ENCODE measurements at regions not wholly inside any gene's neighbourhood (a gene's known extent, or its start where the extent isn't known, plus 50 kb on each side); places are given as distances from the start of the nearest gene placed in this dataset.
"Not testable (repeated sequence)": the region's sequence is repeated elsewhere in the genome, so short reads cannot be mapped to it uniquely, and the experiment has no call there.

DNA sequence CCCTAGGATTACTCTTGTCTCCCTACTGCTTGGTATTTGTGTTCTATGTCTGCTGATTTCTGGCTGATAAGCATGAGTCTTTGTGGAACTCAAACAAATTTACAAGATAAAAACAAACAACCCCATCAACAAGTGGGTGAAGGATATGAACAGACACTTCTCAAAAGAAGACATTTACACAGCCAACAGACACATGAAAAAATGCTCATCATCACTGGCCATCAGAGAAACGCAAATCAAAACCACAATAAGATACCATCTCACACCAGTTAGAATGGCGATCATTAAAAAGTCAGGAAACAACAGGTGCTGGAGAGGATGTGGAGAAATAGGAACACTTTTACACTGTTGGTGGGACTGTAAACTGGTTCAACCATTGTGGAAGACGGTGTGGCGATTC, 81.5 kb upstream of the GAS1 start:
- H3F3A ChIP-seq (replicated peaks; ENCODE audit: low read depth); H3K9me2 ChIP-seq (ENCODE audit: insufficient read depth); H3K4me1 ChIP-seq (ENCODE audit: insufficient read depth); H4K20me1 ChIP-seq (replicated peaks; ENCODE audit: insufficient read depth); H3K36me3 ChIP-seq (ENCODE audit: insufficient read depth); H3K79me2 ChIP-seq (replicated peaks; ENCODE audit: insufficient read depth); H3K9me3 Mint-ChIP-seq; H3K27me3 ChIP-seq (ENCODE audit: insufficient read depth); DNase-seq (ENCODE audit: low spot score); H3K27me3 Mint-ChIP-seq (ENCODE audit: insufficient read depth, low read depth, poor library complexity); H3K4me1 Mint-ChIP-seq; H3K27ac ChIP-seq (ENCODE audit: low read depth); H3K4me3 ChIP-seq; H3K36me3 Mint-ChIP-seq (ENCODE audit: low read depth); H3K4me2 ChIP-seq; ATAC-seq; H3K27ac Mint-ChIP-seq; H3K4me3 Mint-ChIP-seq; H2AFZ ChIP-seq: not testable (repeated sequence)

DNA sequence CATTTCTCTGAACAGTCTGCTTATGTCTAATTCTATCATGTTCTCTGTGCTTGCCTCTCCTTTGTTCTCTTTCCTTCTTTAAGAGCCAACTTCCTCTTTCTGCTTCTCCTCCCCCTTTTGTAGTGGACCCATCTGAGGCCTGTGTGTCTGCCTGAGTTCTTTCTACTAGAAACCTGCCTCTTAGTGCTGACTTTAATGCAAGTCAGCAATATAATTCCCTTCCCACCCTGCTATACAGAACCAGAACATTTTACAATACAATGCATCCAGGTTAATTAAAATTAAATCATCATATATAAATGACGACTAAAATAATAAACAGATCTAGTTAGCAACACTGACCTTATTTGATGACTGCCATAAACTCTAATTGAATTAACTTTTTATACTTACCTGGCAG, 82.6 kb upstream of the GAS1 start:
- Histone ChIP-seq H3K4me3 (no peak overlapping the region), H3K4me2 (no peak overlapping the region), H3K27me3 (ENCODE audit: insufficient read depth) (no peaks in the 10 kb centered on the region), H3F3A (replicated peaks; ENCODE audit: low read depth) (no peaks in the 10 kb centered on the region), H3K79me2 (replicated peaks; ENCODE audit: insufficient read depth) (peaks cover 4% of the 10 kb centered on the region; the same call in 1 of the 2 replicates), H3K36me3 (ENCODE audit: insufficient read depth) (peaks cover 2% of the 10 kb centered on the region; the same call in 1 of the 2 replicates), H4K20me1 (replicated peaks; ENCODE audit: insufficient read depth) (no peaks in the 10 kb centered on the region), H3K4me1 (ENCODE audit: insufficient read depth) (0 out of 2 replicates have a peak, but pooled peaks cover 7% of the 10 kb centered on the region), H2AFZ (no peak overlapping the region), H3K9me2 (ENCODE audit: insufficient read depth) (peaks cover 3% of the 10 kb centered on the region), H3K27ac (ENCODE audit: low read depth) (no peak overlapping the region)
- H3K9me3 Mint-ChIP-seq = peaks cover 5% of the 10 kb centered on the region; the same call in 1 of the 3 replicates
- no peak overlapping the region for H3K27ac Mint-ChIP-seq
- H3K27me3 Mint-ChIP-seq (ENCODE audit: insufficient read depth, low read depth, poor library complexity) = no peaks in the 10 kb centered on the region
- H3K36me3 Mint-ChIP-seq (ENCODE audit: low read depth) = no peaks in the 10 kb centered on the region
- H3K4me3 Mint-ChIP-seq = no peak overlapping the region
- peaks cover 10% of the 10 kb centered on the region; the same call in 2 of the 3 replicates for H3K4me1 Mint-ChIP-seq
- ATAC-seq = no peak
- no peak for DNase-seq (ENCODE audit: low spot score)
- TF ChIP-seq ZNF331 (CRISPR knock-in tag; IDR thresholded peaks at IDR 0.05; ENCODE audit: low read depth) (no peak), POLR2AphosphoS5 (IDR thresholded peaks at IDR 0.05; ENCODE audit: low read depth) (no peak), STAT1 (IDR thresholded peaks at IDR 0.05; ENCODE audit: unreplicated experiment) (no peak), JUNB (IDR thresholded peaks at IDR 0.05; ENCODE audit: unreplicated experiment) (no peak), REST (IDR thresholded peaks at IDR 0.05; ENCODE audit: unreplicated experiment) (no peak)

DNA sequence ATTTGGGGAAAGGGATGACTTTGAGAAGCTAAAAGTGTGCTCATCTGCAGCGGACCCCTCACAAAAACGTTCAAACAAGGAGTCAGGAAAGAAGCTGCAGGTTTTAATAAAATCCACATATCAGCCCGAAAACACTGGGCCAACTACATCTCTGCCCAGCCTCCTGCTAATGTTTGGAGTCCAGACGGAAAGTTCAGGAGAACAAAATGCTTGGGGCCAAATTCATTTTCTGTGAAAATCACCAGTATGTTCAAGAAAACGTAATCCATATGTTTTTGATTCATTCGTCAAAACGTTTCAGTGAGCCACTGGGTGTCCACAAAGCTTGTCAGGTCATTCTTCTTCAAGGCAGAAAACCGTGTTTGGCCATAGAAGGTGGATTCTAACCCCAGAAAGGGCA, 87.5 kb upstream of the GAS1 start:
- Histone ChIP-seq H3K4me1 (ENCODE audit: insufficient read depth) (peaks cover 16% of the 10 kb centered on the region), H2AFZ (no peak overlapping the region), H3K4me2 (no peak overlapping the region), H3K79me2 (replicated peaks; ENCODE audit: insufficient read depth) (peaks cover 21% of the 10 kb centered on the region), H3K27me3 (ENCODE audit: insufficient read depth) (no peaks in the 10 kb centered on the region), H4K20me1 (replicated peaks; ENCODE audit: insufficient read depth) (no peaks in the 10 kb centered on the region; the same call in 1 of the 2 replicates), H3K27ac (ENCODE audit: low read depth) (no peak overlapping the region), H3F3A (replicated peaks; ENCODE audit: low read depth) (no peaks in the 10 kb centered on the region), H3K36me3 (ENCODE audit: insufficient read depth) (no peaks in the 10 kb centered on the region), H3K9me2 (ENCODE audit: insufficient read depth) (no peaks in the 10 kb centered on the region; the same call in 1 of the 2 replicates), H3K4me3 (no peak overlapping the region)
- ATAC-seq (no peak), DNase-seq (ENCODE audit: low spot score) (no peak)
- H3K36me3 Mint-ChIP-seq (ENCODE audit: low read depth) = no peaks in the 10 kb centered on the region
- H3K4me3 Mint-ChIP-seq = no peak overlapping the region
- H3K4me1 Mint-ChIP-seq = peaks cover 10% of the 10 kb centered on the region; the same call in 2 of the 3 replicates
- H3K27me3 Mint-ChIP-seq (ENCODE audit: insufficient read depth, low read depth, poor library complexity) = no peaks in the 10 kb centered on the region
- H3K9me3 Mint-ChIP-seq = no peaks in the 10 kb centered on the region
- H3K27ac Mint-ChIP-seq = no peak overlapping the region
- TF ChIP-seq EZH2 (IDR thresholded peaks at IDR 0.05; ENCODE audit: low read depth, unreplicated experiment) = no peak
- TF ChIP-seq STAT1 (IDR thresholded peaks at IDR 0.05; ENCODE audit: unreplicated experiment) = no peak
- no peak for TF ChIP-seq JUNB (IDR thresholded peaks at IDR 0.05; ENCODE audit: unreplicated experiment)
- no peak for TF ChIP-seq ZNF114 (CRISPR knock-in tag; IDR thresholded peaks at IDR 0.05)
- no peak for TF ChIP-seq REST (IDR thresholded peaks at IDR 0.05; ENCODE audit: unreplicated experiment)
